ENCODE measurements at regions not wholly inside any gene's neighbourhood (a gene's known extent, or its start where the extent isn't known, plus 50 kb on each side); places are given as distances from the start of the nearest gene placed in this dataset.

GRCh38 chr4:18291981-18292380 lies 270.4 kb upstream of the LCORL start:
- no peak for DNase-seq

- no peak for DNase-seq
Observed at GRCh38 chr4:18291256-18291655, 269.7 kb upstream of the LCORL start.

- DNase-seq, result no peak
Observed at GRCh38 chr4:18285357-18285756, 263.8 kb upstream of the LCORL start.

- DNase-seq, result no peak
Observed at GRCh38 chr4:18278244-18278643, 256.7 kb upstream of the LCORL start.

GRCh38 chr4:18262832-18263231 lies 241.3 kb upstream of the LCORL start:
- no peak for DNase-seq

- no peak for DNase-seq
Observed at GRCh38 chr4:18252052-18252451, 230.5 kb upstream of the LCORL start.

- DNase-seq, result no peak
Observed at GRCh38 chr4:18250564-18250963, 229.0 kb upstream of the LCORL start.

- no peak for DNase-seq
Observed at GRCh38 chr4:18248611-18249010, 227.1 kb upstream of the LCORL start.

- DNase-seq, result no peak
Observed at GRCh38 chr4:18247189-18247588, 225.6 kb upstream of the LCORL start.

GRCh38 chr4:18242919-18243693 lies 221.6 kb upstream of the LCORL start:
- DNase-seq, result no peak

GRCh38 chr4:18241727-18242126 lies 220.2 kb upstream of the LCORL start:
- DNase-seq, result no peak

- no peak for DNase-seq
Observed at GRCh38 chr4:18234108-18234507, 212.6 kb upstream of the LCORL start.

GRCh38 chr4:18231726-18232125 lies 210.2 kb upstream of the LCORL start:
- DNase-seq, result no peak

- DNase-seq, result no peak
Observed at GRCh38 chr4:18227880-18228279, 206.3 kb upstream of the LCORL start.

- DNase-seq, result no peak
Observed at GRCh38 chr4:18214411-18215055, 193.0 kb upstream of the LCORL start.

- no peak for DNase-seq
Observed at GRCh38 chr4:18213576-18214198, 192.1 kb upstream of the LCORL start.

- DNase-seq, result no peak
Observed at GRCh38 chr4:18209448-18209847, 187.9 kb upstream of the LCORL start.

GRCh38 chr4:18203966-18204365 lies 182.4 kb upstream of the LCORL start:
- no peak for DNase-seq

- DNase-seq, result no peak
Observed at GRCh38 chr4:18202486-18202885, 180.9 kb upstream of the LCORL start.

GRCh38 chr4:18201885-18202284 lies 180.3 kb upstream of the LCORL start:
- no peak for DNase-seq

GRCh38 chr4:18198653-18199052 lies 177.1 kb upstream of the LCORL start:
- no peak for DNase-seq

GRCh38 chr4:18197467-18197866 lies 175.9 kb upstream of the LCORL start:
- no peak for DNase-seq

- no peak for DNase-seq
Observed at GRCh38 chr4:18194278-18194677, 172.7 kb upstream of the LCORL start.

- DNase-seq, result no peak
Observed at GRCh38 chr4:18192901-18193300, 171.3 kb upstream of the LCORL start.

Measured in activated T-cell treated with anti-CD3 and anti-CD28 coated beads, Interleukin-2, amount 50 U/mL, for 48 hours (primary cell).